Smooth muscle cell (in vitro differentiated cells): ENCODE measurements at regions not wholly inside any gene's neighbourhood (a gene's known extent, or its start where the extent isn't known, plus 50 kb on each side); places are given as distances from the start of the nearest gene placed in this dataset.

ENCODE experiments used
- DNase-seq: peaks from one replicate; lab custom pipeline; 2025; ENCODE audit not compliant: unreplicated experiment; lab: John Stamatoyannopoulos, UW
- H2AFZ ChIP-seq: fragments of 200-600 bp; sonication (generic); 2 replicates; pipeline ENCODE4 v1.6.0; 2016; ENCODE audit warnings: antibody characterized with exemption, low read depth, mild to moderate bottlenecking
- H3F3A ChIP-seq: fragments of 200-600 bp; sonication (generic); 2 replicates; pipeline ENCODE4 v1.6.0; 2017; ENCODE audit warnings: antibody characterized with exemption, low read depth
- H3K27ac ChIP-seq: fragments of 200-600 bp; sonication (generic); 2 replicates; pipeline ENCODE4 v1.5.1; 2016; ENCODE audit warnings: low read depth, mild to moderate bottlenecking
- H3K27me3 ChIP-seq: fragments of 200-600 bp; sonication (generic); 2 replicates; pipeline ENCODE4 v1.6.1; 2016; ENCODE audit warnings: low read depth, mild to moderate bottlenecking
- H3K36me3 ChIP-seq: fragments of 200-600 bp; sonication (generic); 2 replicates; pipeline ENCODE4 v1.5.1; 2016; ENCODE audit warnings: low read depth
- H3K4me1 ChIP-seq: fragments of 200-600 bp; sonication (generic); 2 replicates; pipeline ENCODE4 v1.5.1; 2016; ENCODE audit warnings: low read depth
- H3K4me2 ChIP-seq: fragments of 200-600 bp; sonication (generic); 2 replicates; pipeline ENCODE4 v1.6.0; 2016; ENCODE audit warnings: mild to moderate bottlenecking
- H3K4me3 ChIP-seq: fragments of 200-600 bp; sonication (generic); 2 replicates; pipeline ENCODE4 v1.5.1; 2016; ENCODE audit warnings: mild to moderate bottlenecking
- H3K79me2 ChIP-seq: fragments of 200-600 bp; sonication (generic); 2 replicates; pipeline ENCODE4 v1.6.0; 2016; ENCODE audit warnings: low read depth, mild to moderate bottlenecking
- H3K9ac ChIP-seq: fragments of 200-600 bp; sonication (generic); 2 replicates; pipeline ENCODE4 v1.6.0; 2016; ENCODE audit warnings: low read depth
- H3K9me3 ChIP-seq: fragments of 200-600 bp; sonication (generic); replicated peaks from 2 replicates; pipeline ENCODE4 v1.5.1; 2016; ENCODE audit warnings: low read depth
- H4K20me1 ChIP-seq: fragments of 200-600 bp; sonication (generic); 2 replicates; pipeline ENCODE4 v1.6.0; 2016; ENCODE audit warnings: low read depth
- WGBS: methylation state at CpG from one replicate; pipeline ENCODE4 v1.1.7; 2016; ENCODE audit warnings: low lambda C conversion rate; 5-methylcytosine and 5-hydroxymethylcytosine counted together
- TF ChIP-seq, protein P1 (sequence below): fragments of 200-600 bp; sonication (generic); IDR thresholded peaks from 2 replicates; pipeline ENCODE4 v1.5.1; 2017; ENCODE audit warnings: borderline replicate concordance, mild to moderate bottlenecking, antibody characterized with exemption; ENCODE audit not compliant: insufficient read depth, poor library complexity, severe bottlenecking

DNA sequence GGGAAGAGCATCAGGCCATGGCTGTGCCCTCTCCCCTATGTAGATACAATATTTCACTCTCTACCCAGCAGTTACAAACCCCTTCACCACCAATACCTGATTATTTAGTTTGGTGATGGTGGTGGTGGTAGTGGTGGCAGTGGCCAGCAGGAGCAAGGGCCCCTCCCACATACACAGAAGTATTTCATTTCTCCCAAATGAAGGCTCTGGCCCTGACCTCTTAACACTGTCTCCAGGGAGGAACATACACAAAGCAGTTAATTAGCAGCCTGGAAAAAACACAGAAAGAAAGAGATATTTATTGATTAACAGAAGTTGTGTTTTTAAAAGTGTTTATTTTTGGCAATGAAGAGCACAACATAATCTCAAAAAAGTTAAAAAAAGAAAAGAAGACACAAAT lies 212.7 kb upstream of the SAMSN1 start:
- DNase-seq, result no peak
- no peak overlapping the region for H2AFZ ChIP-seq
- no peaks in the 10 kb centered on the region for H3K4me1 ChIP-seq
- no peaks in the 10 kb centered on the region for H3K9me3 ChIP-seq
- no peaks in the 10 kb centered on the region for H3K79me2 ChIP-seq
- H3K27ac ChIP-seq, result no peak overlapping the region
- H3K36me3 ChIP-seq, result no peaks in the 10 kb centered on the region
- H3K4me2 ChIP-seq, result no peak overlapping the region
- H3K27me3 ChIP-seq, result no peaks in the 10 kb centered on the region
- H3K9ac ChIP-seq, result no peak overlapping the region
- no peaks in the 10 kb centered on the region for H3F3A ChIP-seq
- TF ChIP-seq, protein P1, sequence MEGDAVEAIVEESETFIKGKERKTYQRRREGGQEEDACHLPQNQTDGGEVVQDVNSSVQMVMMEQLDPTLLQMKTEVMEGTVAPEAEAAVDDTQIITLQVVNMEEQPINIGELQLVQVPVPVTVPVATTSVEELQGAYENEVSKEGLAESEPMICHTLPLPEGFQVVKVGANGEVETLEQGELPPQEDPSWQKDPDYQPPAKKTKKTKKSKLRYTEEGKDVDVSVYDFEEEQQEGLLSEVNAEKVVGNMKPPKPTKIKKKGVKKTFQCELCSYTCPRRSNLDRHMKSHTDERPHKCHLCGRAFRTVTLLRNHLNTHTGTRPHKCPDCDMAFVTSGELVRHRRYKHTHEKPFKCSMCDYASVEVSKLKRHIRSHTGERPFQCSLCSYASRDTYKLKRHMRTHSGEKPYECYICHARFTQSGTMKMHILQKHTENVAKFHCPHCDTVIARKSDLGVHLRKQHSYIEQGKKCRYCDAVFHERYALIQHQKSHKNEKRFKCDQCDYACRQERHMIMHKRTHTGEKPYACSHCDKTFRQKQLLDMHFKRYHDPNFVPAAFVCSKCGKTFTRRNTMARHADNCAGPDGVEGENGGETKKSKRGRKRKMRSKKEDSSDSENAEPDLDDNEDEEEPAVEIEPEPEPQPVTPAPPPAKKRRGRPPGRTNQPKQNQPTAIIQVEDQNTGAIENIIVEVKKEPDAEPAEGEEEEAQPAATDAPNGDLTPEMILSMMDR, result no peak
- no peaks in the 10 kb centered on the region for H4K20me1 ChIP-seq
- H3K4me3 ChIP-seq, result no peak overlapping the region

DNA sequence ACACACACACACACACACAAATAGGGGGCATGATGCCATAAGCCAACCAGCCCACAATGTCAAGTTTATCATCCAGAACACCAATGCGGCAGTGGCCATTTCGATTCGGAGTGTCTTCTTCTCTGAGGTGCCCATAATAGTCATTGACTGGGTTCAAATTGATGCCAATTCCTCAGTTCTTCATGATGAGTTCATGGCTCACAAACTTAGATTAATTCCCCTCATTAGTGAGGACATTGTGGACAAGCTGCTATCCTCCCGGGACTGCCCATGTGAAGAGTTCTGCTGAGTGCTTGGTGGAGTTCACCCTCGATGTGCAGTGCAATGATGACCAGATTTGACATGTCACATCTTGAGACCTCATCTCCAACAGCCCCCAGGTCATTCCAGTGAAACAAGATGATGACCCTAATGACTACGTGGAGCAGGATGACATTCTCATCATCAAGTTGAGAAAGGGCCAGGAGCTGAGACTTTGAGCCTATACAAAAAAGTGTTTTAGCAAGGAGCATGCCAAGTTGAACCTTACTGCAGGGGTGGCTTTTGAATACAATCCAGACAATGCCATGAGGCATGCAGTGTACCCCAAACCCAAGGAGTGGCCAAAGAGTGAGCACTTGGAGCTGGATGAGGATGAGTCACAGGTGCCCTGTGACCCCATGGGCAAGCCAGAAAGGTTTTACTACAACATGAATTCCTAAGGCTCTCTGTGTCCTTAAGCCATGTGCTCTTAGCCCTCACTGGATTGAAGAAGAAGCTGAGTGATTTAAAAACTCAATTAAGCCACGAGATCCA lies 211.6 kb upstream of the SAMSN1 start:
- Histone ChIP-seq H3K9me3 (no peaks in the 10 kb centered on the region), H3K4me3 (no peak overlapping the region), H3K27me3 (no peaks in the 10 kb centered on the region), H3K9ac (no peak overlapping the region), H3K36me3 (no peaks in the 10 kb centered on the region), H3F3A (no peaks in the 10 kb centered on the region), H3K79me2 (no peaks in the 10 kb centered on the region), H2AFZ (no peak overlapping the region), H3K27ac (no peak overlapping the region), H3K4me2 (no peak overlapping the region), H3K4me1 (no peaks in the 10 kb centered on the region), H4K20me1 (no peaks in the 10 kb centered on the region)
- TF ChIP-seq, protein P1, result no peak
- WGBS, result 94% methylated on average over 7 of the region's 7 CpGs
- DNase-seq, result no peak

DNA sequence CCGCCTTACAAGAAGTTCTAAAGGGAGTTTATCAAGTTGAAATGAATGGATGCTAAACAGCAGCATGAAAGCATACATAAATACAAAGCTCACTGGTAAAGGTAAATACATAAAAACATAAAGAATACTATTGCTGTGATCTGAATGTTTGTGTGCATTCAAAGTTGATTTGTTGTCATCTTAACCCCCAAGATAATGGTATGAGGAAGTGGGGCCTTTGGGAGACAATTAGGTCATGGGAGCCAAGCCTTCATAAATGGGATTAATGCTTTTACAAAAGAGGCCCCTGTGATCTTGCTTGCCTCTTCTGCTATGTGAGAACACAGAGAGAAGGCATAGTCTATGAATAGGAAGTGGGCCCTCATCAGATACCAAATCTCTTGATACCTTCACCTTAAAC lies 209.0 kb upstream of the SAMSN1 start:
- Histone ChIP-seq H2AFZ (no peak overlapping the region), H3K4me1 (no peaks in the 10 kb centered on the region), H3F3A (no peaks in the 10 kb centered on the region), H3K36me3 (no peaks in the 10 kb centered on the region), H3K9me3 (no peaks in the 10 kb centered on the region), H3K4me2 (no peak overlapping the region), H3K9ac (no peak overlapping the region), H3K27me3 (no peaks in the 10 kb centered on the region), H3K79me2 (no peaks in the 10 kb centered on the region), H3K27ac (no peak overlapping the region), H4K20me1 (no peaks in the 10 kb centered on the region), H3K4me3 (no peak overlapping the region)
- DNase-seq, result no peak
- 89% methylated on average over 1 of the region's 1 CpG for WGBS
- TF ChIP-seq, protein P1, result no peak

DNA sequence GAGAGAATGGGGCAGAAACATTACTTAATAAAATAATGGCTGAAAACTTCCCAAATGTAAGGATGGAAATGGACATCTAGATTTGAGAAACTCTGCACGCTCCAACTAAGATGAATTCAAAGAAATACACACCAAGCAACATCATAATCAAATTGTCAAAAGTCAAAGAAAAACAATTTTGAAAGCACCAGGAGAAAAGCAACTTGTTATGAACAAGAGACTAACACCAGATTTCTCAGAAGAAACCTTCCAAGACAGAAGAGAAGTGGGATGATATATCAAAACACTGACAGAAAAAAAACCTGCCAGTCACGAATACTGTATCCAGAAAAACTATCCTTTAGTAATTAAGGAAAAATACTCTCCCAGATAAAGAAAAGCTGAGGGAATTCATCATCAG lies 208.6 kb upstream of the SAMSN1 start:
- Histone ChIP-seq H3K4me2 (no peak overlapping the region), H3K79me2 (no peaks in the 10 kb centered on the region), H2AFZ (no peak overlapping the region), H3K27ac (no peak overlapping the region), H4K20me1 (no peaks in the 10 kb centered on the region), H3K9ac (no peak overlapping the region), H3K4me1 (no peaks in the 10 kb centered on the region), H3F3A (no peaks in the 10 kb centered on the region), H3K9me3 (no peaks in the 10 kb centered on the region), H3K4me3 (no peak overlapping the region), H3K36me3 (no peaks in the 10 kb centered on the region), H3K27me3 (no peaks in the 10 kb centered on the region)
- no peak for DNase-seq
- 85% methylated on average over 2 of the region's 2 CpGs for WGBS
- TF ChIP-seq, protein P1, result no peak
